ENCODE measurements at regions not wholly inside any gene's neighbourhood (a gene's known extent, or its start where the extent isn't known, plus 50 kb on each side); places are given as distances from the start of the nearest gene placed in this dataset.

GRCh38 chr11:79845002-79845709, 404.3 kb upstream of the TENM4 start:
- H3K9ac ChIP-seq = no peak overlapping the region
- H3K27ac ChIP-seq = no peak overlapping the region
- no peak overlapping the region for H2AFZ ChIP-seq (replicated peaks)
- Mint-ChIP-seq H3K27me3 (ENCODE audit: insufficient read depth, low read depth) (no peaks in the 10 kb centered on the region), H3K4me3 (no peak overlapping the region), H3K9me3 (peaks cover 4% of the 10 kb centered on the region), H3K4me1 (no peaks in the 10 kb centered on the region), H3K36me3 (no peaks in the 10 kb centered on the region), H3K27ac (no peak overlapping the region)
- no peak overlapping the region for H3K4me2 ChIP-seq
- no peaks in the 10 kb centered on the region for H4K20me1 ChIP-seq (ENCODE audit: low read depth)
- H3K4me3 ChIP-seq = no peak overlapping the region
- no peaks in the 10 kb centered on the region for H3K79me2 ChIP-seq (ENCODE audit: low read depth)
- H3K4me1 ChIP-seq = peaks cover 7% of the 10 kb centered on the region
- no peaks in the 10 kb centered on the region for H3K36me3 ChIP-seq
- H3K27me3 ChIP-seq = no peaks in the 10 kb centered on the region
- H3K9me3 ChIP-seq (ENCODE audit: low read depth) = no peaks in the 10 kb centered on the region
- H3F3A ChIP-seq (ENCODE audit: low read depth) = no peaks in the 10 kb centered on the region
- DNase-seq (ENCODE audit: low spot score) = peak; percentile 4
- TF ChIP-seq EZH2 (IDR thresholded peaks at IDR 0.05) = no peak
- TF ChIP-seq EZH2phosphoT487 (IDR thresholded peaks at IDR 0.05) = no peak
- TF ChIP-seq CTCF (IDR thresholded peaks at IDR 0.05) = no peak

GRCh38 chr11:79834015-79834414, 393.2 kb upstream of the TENM4 start:
- H3K27ac Mint-ChIP-seq = no peak overlapping the region
- TF ChIP-seq EZH2phosphoT487 (IDR thresholded peaks at IDR 0.05) = no peak
- TF ChIP-seq CTCF (IDR thresholded peaks at IDR 0.05) = no peak
- TF ChIP-seq EZH2 (IDR thresholded peaks at IDR 0.05) = no peak
- Histone ChIP-seq H4K20me1 (ENCODE audit: low read depth) (no peaks in the 10 kb centered on the region), H3K4me1 (no peaks in the 10 kb centered on the region), H3F3A (ENCODE audit: low read depth) (no peaks in the 10 kb centered on the region), H3K79me2 (ENCODE audit: low read depth) (no peaks in the 10 kb centered on the region), H3K27me3 (no peaks in the 10 kb centered on the region), H3K27ac (no peak overlapping the region), H3K36me3 (no peaks in the 10 kb centered on the region), H3K9ac (no peak overlapping the region), H3K4me2 (no peak overlapping the region), H3K4me3 (no peak overlapping the region), H3K9me3 (ENCODE audit: low read depth) (no peaks in the 10 kb centered on the region), H2AFZ (replicated peaks) (no peak overlapping the region)
- H3K36me3 Mint-ChIP-seq = no peaks in the 10 kb centered on the region
- no peak overlapping the region for H3K4me3 Mint-ChIP-seq
- H3K4me1 Mint-ChIP-seq = no peaks in the 10 kb centered on the region
- H3K27me3 Mint-ChIP-seq (ENCODE audit: insufficient read depth, low read depth) = no peaks in the 10 kb centered on the region
- H3K9me3 Mint-ChIP-seq = no peaks in the 10 kb centered on the region
- DNase-seq (ENCODE audit: low spot score) = no peak

GRCh38 chr11:79830446-79830845, 389.6 kb upstream of the TENM4 start:
- Histone ChIP-seq H3K27me3 (no peaks in the 10 kb centered on the region), H3K4me2 (no peak overlapping the region), H3K27ac (no peak overlapping the region), H3K4me1 (no peaks in the 10 kb centered on the region), H3F3A (ENCODE audit: low read depth) (no peaks in the 10 kb centered on the region), H3K9me3 (ENCODE audit: low read depth) (no peaks in the 10 kb centered on the region), H3K4me3 (no peak overlapping the region), H3K79me2 (ENCODE audit: low read depth) (no peaks in the 10 kb centered on the region), H2AFZ (replicated peaks) (no peak overlapping the region), H3K9ac (no peak overlapping the region), H4K20me1 (ENCODE audit: low read depth) (no peaks in the 10 kb centered on the region), H3K36me3 (no peaks in the 10 kb centered on the region)
- Mint-ChIP-seq H3K27me3 (ENCODE audit: insufficient read depth, low read depth) (no peaks in the 10 kb centered on the region), H3K4me1 (no peaks in the 10 kb centered on the region), H3K27ac (no peak overlapping the region), H3K36me3 (no peaks in the 10 kb centered on the region), H3K9me3 (no peaks in the 10 kb centered on the region), H3K4me3 (no peak overlapping the region)
- TF ChIP-seq EZH2phosphoT487 (IDR thresholded peaks at IDR 0.05) (no peak), CTCF (IDR thresholded peaks at IDR 0.05) (no peak), EZH2 (IDR thresholded peaks at IDR 0.05) (no peak)
- DNase-seq (ENCODE audit: low spot score) = no peak

All from neural progenitor cell (in vitro differentiated cells).